IMR-90 (cell line): ENCODE measurements at regions not wholly inside any gene's neighbourhood (a gene's known extent, or its start where the extent isn't known, plus 50 kb on each side); places are given as distances from the start of the nearest gene placed in this dataset.

ENCODE experiments used
- ATAC-seq: fragments of 200-7000 bp; cut with Tn5 transposase; 2 replicates; pipeline ENCODE4 v1.9.1; 2020; ENCODE audit warnings: low read depth, mild to moderate bottlenecking, moderate library complexity
- BruUV-seq: library from RNA; stranded (reverse); fragments of 400-500 nt; replicated peaks from 2 replicates; lab custom pipeline; 2021; lab: Mats Ljungman, UMichigan
- CTCF ChIA-PET: fragments of 300-600 bp; formaldehyde crosslinking; extraction: SDS; loops from one replicate; lab custom pipeline; 2021; ENCODE audit warnings: antibody characterized with exemption; lab: Yijun Ruan, JAX
- POLR2A ChIA-PET: fragments of 300-600 bp; sonication (Branson Sonifier 250); formaldehyde crosslinking; loops from one replicate; lab custom pipeline; 2022; ENCODE audit warnings: antibody characterized with exemption; ENCODE audit not compliant: unreplicated experiment; lab: Charles Lee
- DNase-seq: peaks from one replicate; pipeline ENCODE4 v3.0.0; 2013
- H2AFZ ChIP-seq: replicated peaks from 2 replicates; pipeline ENCODE3; 2013; ENCODE audit warnings: low read length, mild to moderate bottlenecking; ENCODE audit not compliant: poor library complexity
- H2AK5ac ChIP-seq: 2 replicates; pipeline ENCODE4 v1.6.1; 2013; ENCODE audit warnings: low read depth, low read length, inconsistent platforms
- H2AK9ac ChIP-seq: replicated peaks from 2 replicates; pipeline ENCODE3; 2013; ENCODE audit warnings: mild to moderate bottlenecking, low read depth, low read length, moderate library complexity; ENCODE audit not compliant: poor library complexity
- H2BK120ac ChIP-seq: 2 replicates; pipeline ENCODE4 v1.6.1; 2013; ENCODE audit warnings: low read depth, low read length, inconsistent platforms
- H2BK15ac ChIP-seq: 3 replicates; pipeline ENCODE4 v1.6.1; 2013; ENCODE audit warnings: low read depth, low read length, inconsistent platforms
- H2BK20ac ChIP-seq: 2 replicates; pipeline ENCODE4 v1.6.1; 2013; ENCODE audit warnings: low read depth, mild to moderate bottlenecking, inconsistent platforms, low read length, moderate library complexity
- H2BK5ac ChIP-seq: 2 replicates; pipeline ENCODE4 v1.6.1; 2013; ENCODE audit warnings: mild to moderate bottlenecking, low read depth, low read length, inconsistent platforms; ENCODE audit not compliant: poor library complexity, severe bottlenecking
- H3K14ac ChIP-seq: replicated peaks from 2 replicates; pipeline ENCODE4 v1.6.1; 2013; ENCODE audit warnings: low read depth, low read length, inconsistent platforms
- H3K18ac ChIP-seq: 2 replicates; pipeline ENCODE4 v1.6.1; 2013; ENCODE audit warnings: low read depth, low read length, control low read depth
- H3K23ac ChIP-seq: 2 replicates; pipeline ENCODE4 v1.6.1; 2013; ENCODE audit warnings: low read depth, low read length, inconsistent platforms
- H3K27ac ChIP-seq: 2 replicates; pipeline ENCODE4 v1.5.1; 2013; ENCODE audit warnings: mild to moderate bottlenecking, control low read depth, low read length; ENCODE audit not compliant: insufficient read depth
- H3K27me3 ChIP-seq: 2 replicates; pipeline ENCODE4 v1.6.1; 2013; ENCODE audit warnings: low read length; ENCODE audit not compliant: control insufficient read depth, insufficient read depth
- H3K36me3 ChIP-seq: 2 replicates; pipeline ENCODE4 v1.6.1; 2013; ENCODE audit warnings: low read length, mixed read lengths; ENCODE audit not compliant: control insufficient read depth, insufficient read depth
- H3K4ac ChIP-seq: 2 replicates; pipeline ENCODE4 v1.6.1; 2013; ENCODE audit warnings: low read depth, low read length, inconsistent platforms
- H3K4me1 ChIP-seq: 2 replicates; pipeline ENCODE4 v1.6.1; 2013; ENCODE audit warnings: low read length, mixed read lengths; ENCODE audit not compliant: control insufficient read depth, insufficient read depth
- H3K4me2 ChIP-seq: 2 replicates; pipeline ENCODE4 v1.6.1; 2013; ENCODE audit warnings: low read depth, mild to moderate bottlenecking, control low read depth, low read length, moderate library complexity
- H3K4me3 ChIP-seq: 2 replicates; pipeline ENCODE4 v1.5.1; 2013; ENCODE audit warnings: low read depth, mild to moderate bottlenecking, control low read depth, low read length, moderate library complexity; ENCODE audit not compliant: insufficient read depth
- H3K56ac ChIP-seq: 2 replicates; pipeline ENCODE4 v1.6.1; 2013; ENCODE audit warnings: low read length, inconsistent platforms; ENCODE audit not compliant: insufficient read depth; ENCODE audit errors: extremely low read depth
- H3K79me1 ChIP-seq, 2 experiments: 2 replicates each; pipeline ENCODE4 v1.6.1; 2013; ENCODE audit warnings: low read length in 2 of 2, inconsistent platforms in 1 of 2, low read depth in 1 of 2
- H3K9ac ChIP-seq: 2 replicates; pipeline ENCODE4 v1.6.1; 2013; ENCODE audit warnings: low read depth, low read length, control low read depth
- H3K9me1 ChIP-seq: 2 replicates; pipeline ENCODE4 v1.6.1; 2013; ENCODE audit warnings: low read length, inconsistent platforms; ENCODE audit not compliant: insufficient read depth
- H3K9me3 ChIP-seq: 2 replicates; pipeline ENCODE4 v1.6.1; 2013; ENCODE audit warnings: low read length; ENCODE audit not compliant: control insufficient read depth, insufficient read depth
- H4K20me1 ChIP-seq: 2 replicates; pipeline ENCODE4 v1.6.1; 2013; ENCODE audit warnings: low read length, inconsistent platforms; ENCODE audit not compliant: insufficient read depth
- H4K5ac ChIP-seq: 2 replicates; pipeline ENCODE4 v1.6.1; 2013; ENCODE audit warnings: mild to moderate bottlenecking, low read depth, low read length, control low read depth
- H4K8ac ChIP-seq, 2 experiments: 2 replicates each; pipeline ENCODE4 v1.6.1; 2013; ENCODE audit warnings: low read depth in 2 of 2, low read length in 2 of 2, control low read depth in 1 of 2, inconsistent platforms in 1 of 2
- H4K91ac ChIP-seq: 2 replicates; pipeline ENCODE4 v1.6.1; 2013; ENCODE audit warnings: low read depth, low read length, inconsistent platforms; ENCODE audit not compliant: insufficient read depth
- FOS ChIP-seq: fragments of 150-350 bp; IDR thresholded peaks from 2 replicates; pipeline ENCODE4 v1.6.1; 2016; ENCODE audit warnings: low read depth, low read length
- MAFK ChIP-seq: IDR thresholded peaks from 2 replicates; pipeline ENCODE4 v1.6.1; 2012; ENCODE audit warnings: low read depth, low read length, improper control_type of control experiment
- MAZ ChIP-seq: IDR thresholded peaks from 2 replicates; pipeline ENCODE4 v1.6.1; 2012; ENCODE audit warnings: low read depth, mild to moderate bottlenecking, low read length, improper control_type of control experiment, moderate library complexity, borderline replicate concordance
- NFE2L2 ChIP-seq: fragments of 150-350 bp; IDR thresholded peaks from 2 replicates; pipeline ENCODE4 v1.6.1; 2016; ENCODE audit warnings: low read depth, mild to moderate bottlenecking, low read length
- RCOR1 ChIP-seq: IDR thresholded peaks from 2 replicates; pipeline ENCODE4 v1.6.1; 2012; ENCODE audit warnings: mild to moderate bottlenecking, low read length, improper control_type of control experiment; ENCODE audit not compliant: insufficient replicate concordance
- WGBS, 2 experiments: methylation state at CpG; one replicate each; pipeline versions ENCODE4 v1.1.5 to v1.1.7; 2013; ENCODE audit warnings: missing lambda C conversion rate in 2 of 2; ENCODE audit not compliant: insufficient read length in 1 of 2; ENCODE audit errors: extremely low coverage in 2 of 2; 5-methylcytosine and 5-hydroxymethylcytosine counted together
- dilution Hi-C: fragments of 300-500 bp; cut with HindIII; formaldehyde crosslinking; loops from one replicate; pipeline ENCODE4 v1.14.3; 2018; ENCODE audit warnings: low sequenced_read_pairs; ENCODE audit not compliant: unreplicated experiment
- in situ Hi-C: fragments of 300-500 bp; cut with MboI; formaldehyde crosslinking; loops from 3 replicates; pipeline ENCODE4 v1.14.3; 2019; ENCODE audit warnings: low sequenced_read_pairs, inconsistent platforms, mixed read lengths
- intact Hi-C: fragments of 100-400 bp; cut with micrococcal nuclease; formaldehyde crosslinking; loops from 2 replicates; pipeline ENCODE4 v1.10.0; 2022

DNA sequence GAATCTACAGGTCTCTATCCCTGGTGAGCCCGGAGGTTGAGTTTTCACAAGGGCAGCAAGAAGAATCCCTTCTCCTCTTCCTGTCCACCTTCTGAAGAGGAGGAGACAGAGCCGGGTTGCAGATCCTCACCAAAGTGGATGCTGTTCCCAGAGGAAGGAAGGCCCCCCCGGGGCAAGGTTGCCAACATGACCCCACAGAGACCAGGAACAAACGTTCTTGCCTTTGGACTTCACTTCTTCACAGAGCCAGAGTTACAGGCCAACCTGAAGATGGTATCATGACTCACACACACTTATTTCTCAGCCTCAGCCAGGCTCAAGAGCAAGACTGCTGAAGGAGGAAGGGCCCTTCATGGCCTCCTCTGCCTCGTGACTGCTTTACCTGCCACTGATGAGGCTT, 384.3 kb downstream of the CD83 start:
- no peaks in the 10 kb centered on the region for H3K27me3 ChIP-seq
- in situ Hi-C loops (no loop called here), intact Hi-C loops (no loop called here), dilution Hi-C loops (no loop called here)
- no peaks in the 10 kb centered on the region for H3K36me3 ChIP-seq
- no peak overlapping the region; the same call in 1 of the 2 replicates for H2BK120ac ChIP-seq
- DNase-seq, result peak; percentile 15
- H3K4me3 ChIP-seq, result no peak overlapping the region
- H3K4me1 ChIP-seq, result peaks cover 4% of the 10 kb centered on the region
- 0 out of 2 replicates have a peak overlapping the region, but pooled peaks have one; percentile 4 for H3K14ac ChIP-seq
- H2BK15ac ChIP-seq, result 0 out of 3 replicates have a peak overlapping the region, but pooled peaks have one; percentile 23
- H2BK20ac ChIP-seq, result no peak overlapping the region
- H3K18ac ChIP-seq, result no peak overlapping the region
- TF ChIP-seq FOS, result no peak
- no peak for TF ChIP-seq MAZ
- TF ChIP-seq MAFK, result no peak
- TF ChIP-seq NFE2L2, result no peak
- no peak for TF ChIP-seq RCOR1
- no peaks in the 10 kb centered on the region; the same call in 1 of the 2 replicates for H3K9me1 ChIP-seq
- H4K91ac ChIP-seq, result no peak overlapping the region
- no peak overlapping the region for H2AK5ac ChIP-seq
- CTCF ChIA-PET, result no interaction called here
- no TSS peak for BruUV-seq
- no peak overlapping the region for H3K56ac ChIP-seq
- no peaks in the 10 kb centered on the region; the same call in 1 of the 2 replicates for H4K20me1 ChIP-seq
- no peak overlapping the region; the same call in 1 of the 2 replicates for H3K4ac ChIP-seq
- POLR2A ChIA-PET, result no interaction called here
- H3K9me3 ChIP-seq, result no peaks in the 10 kb centered on the region
- no peak overlapping the region for H3K4me2 ChIP-seq
- no peak overlapping the region for H3K9ac ChIP-seq
- H3K27ac ChIP-seq, result no peak overlapping the region
- H4K5ac ChIP-seq, result no peak overlapping the region
- WGBS, 2 experiments, result 60% methylated on average over 1 of the region's 5 CpGs; no CpG with 5 or more reads in 1 of the 2 experiments
- no peak overlapping the region for H2BK5ac ChIP-seq
- H2AFZ ChIP-seq, result peak overlapping the region; percentile 13
- no peak for ATAC-seq
- no peaks in the 10 kb centered on the region for H3K79me1 ChIP-seq
- H2AK9ac ChIP-seq, result no peak overlapping the region
- H4K8ac ChIP-seq, result no peak overlapping the region
- no peak overlapping the region for H3K23ac ChIP-seq
